ENCODE measurements at regions not wholly inside any gene's neighbourhood (a gene's known extent, or its start where the extent isn't known, plus 50 kb on each side); places are given as distances from the start of the nearest gene placed in this dataset.

GRCh38 chr3:66706890-66707289, 206.1 kb upstream of the LRIG1 start:
- Histone ChIP-seq H3K27me3 (replicated peaks; ENCODE audit: control insufficient read depth, insufficient read depth, low read length) (no peaks in the 10 kb centered on the region), H3K36me3 (ENCODE audit: control insufficient read depth, insufficient read depth, low read length) (no peaks in the 10 kb centered on the region), H3K4me3 (ENCODE audit: low read depth, low read length) (no peak overlapping the region), H3K4me1 (no peaks in the 10 kb centered on the region), H3K9me3 (no peaks in the 10 kb centered on the region)
- Mint-ChIP-seq H3K27me3 (ENCODE audit: insufficient read depth, unreplicated experiment) (no peaks in the 10 kb centered on the region), H3K9me3 (ENCODE audit: unreplicated experiment) (no peaks in the 10 kb centered on the region), H3K4me1 (ENCODE audit: low read depth, unreplicated experiment) (no peaks in the 10 kb centered on the region), H3K27ac (ENCODE audit: unreplicated experiment) (no peak overlapping the region), H3K36me3 (ENCODE audit: insufficient read depth, unreplicated experiment) (no peaks in the 10 kb centered on the region), H3K4me3 (ENCODE audit: unreplicated experiment) (no peak overlapping the region)
- no peak for DNase-seq
- CTCF ChIA-PET: no interaction called here
- intact Hi-C loops (cut with micrococcal nuclease; ENCODE audit: unreplicated experiment): no loop called here
- TF ChIP-seq CTCF (IDR thresholded peaks at IDR 0.05; ENCODE audit: insufficient read depth in 1 of 2, low read depth in 1 of 2, low read length in 1 of 2, severe bottlenecking in 1 of 2, unreplicated experiment in 1 of 2): no peak
- no TSS peak for BruUV-seq (replicated peaks)
- POLR2A ChIA-PET: no interaction called here

DNA sequence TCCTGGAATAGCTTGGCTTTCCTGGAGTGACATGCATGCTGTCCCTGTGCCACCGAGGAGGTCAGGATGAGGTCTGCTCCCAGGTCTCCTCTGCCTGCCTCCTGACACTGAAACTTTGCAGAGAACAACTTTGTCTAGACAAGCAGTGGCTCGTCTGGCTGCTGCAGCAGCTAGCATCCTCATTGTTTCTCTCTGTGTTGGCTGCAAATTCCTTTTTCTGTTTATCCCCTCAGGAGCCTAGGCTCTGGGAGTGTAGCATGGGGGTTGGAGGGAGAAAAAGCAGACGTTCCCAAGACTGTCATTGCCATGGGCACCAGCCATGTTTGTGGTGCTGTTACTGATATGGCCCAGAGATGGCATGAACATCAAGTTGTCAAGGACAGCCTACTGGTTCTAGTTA, 208.7 kb upstream of the LRIG1 start:
- Mint-ChIP-seq H3K27me3 (ENCODE audit: insufficient read depth, unreplicated experiment) (no peaks in the 10 kb centered on the region), H3K4me3 (ENCODE audit: unreplicated experiment) (no peak overlapping the region), H3K36me3 (ENCODE audit: insufficient read depth, unreplicated experiment) (no peaks in the 10 kb centered on the region), H3K9me3 (ENCODE audit: unreplicated experiment) (no peaks in the 10 kb centered on the region), H3K27ac (ENCODE audit: unreplicated experiment) (no peak overlapping the region), H3K4me1 (ENCODE audit: low read depth, unreplicated experiment) (no peaks in the 10 kb centered on the region)
- Histone ChIP-seq H3K9me3 (no peaks in the 10 kb centered on the region), H3K4me3 (ENCODE audit: low read depth, low read length) (no peak overlapping the region), H3K27me3 (replicated peaks; ENCODE audit: control insufficient read depth, insufficient read depth, low read length) (no peaks in the 10 kb centered on the region), H3K36me3 (ENCODE audit: control insufficient read depth, insufficient read depth, low read length) (no peaks in the 10 kb centered on the region), H3K4me1 (no peaks in the 10 kb centered on the region)
- DNase-seq: no peak
- BruUV-seq (replicated peaks): no TSS peak
- intact Hi-C loops (cut with micrococcal nuclease; ENCODE audit: unreplicated experiment): no loop called here
- ChIA-PET CTCF (interaction anchor here (0.6 kb wide), 1 partner anchor 946 kb away, joined by 4 read pairs; no protein-coding TSS in a partner anchor), POLR2A (no interaction called here)
- no peak for TF ChIP-seq CTCF (IDR thresholded peaks at IDR 0.05; ENCODE audit: insufficient read depth in 1 of 2, low read depth in 1 of 2, low read length in 1 of 2, severe bottlenecking in 1 of 2, unreplicated experiment in 1 of 2)

DNA sequence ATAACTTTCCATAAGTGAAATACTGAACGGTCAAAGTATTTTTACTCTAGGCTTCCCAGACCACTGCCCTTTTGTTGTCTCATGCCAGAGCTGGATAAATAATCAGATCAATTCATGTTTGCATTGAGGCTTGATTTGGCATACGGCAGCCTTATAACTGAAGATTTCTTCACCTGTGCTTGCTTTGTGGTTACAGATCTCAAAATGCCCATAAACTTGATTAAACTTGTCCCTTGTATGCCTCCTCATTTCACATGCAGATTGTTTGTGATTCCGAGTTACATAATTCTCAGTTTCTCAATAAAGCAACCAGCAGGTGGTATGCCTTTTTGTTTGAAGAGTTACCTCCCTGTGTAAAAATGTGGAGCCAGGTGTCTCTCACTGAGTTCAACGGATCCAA, 211.4 kb upstream of the LRIG1 start:
- no TSS peak for BruUV-seq (replicated peaks)

More for the DNA sequence above, 211.4 kb upstream of the LRIG1 start:
- no peaks in the 10 kb centered on the region for H3K27me3 Mint-ChIP-seq (ENCODE audit: insufficient read depth, unreplicated experiment)
- H3K27ac Mint-ChIP-seq (ENCODE audit: unreplicated experiment): no peak overlapping the region
- H3K9me3 Mint-ChIP-seq (ENCODE audit: unreplicated experiment): no peaks in the 10 kb centered on the region
- Histone ChIP-seq H3K36me3 (ENCODE audit: control insufficient read depth, insufficient read depth, low read length) (no peaks in the 10 kb centered on the region), H3K27me3 (replicated peaks; ENCODE audit: control insufficient read depth, insufficient read depth, low read length) (no peaks in the 10 kb centered on the region), H3K9me3 (no peaks in the 10 kb centered on the region), H3K4me3 (ENCODE audit: low read depth, low read length) (no peak overlapping the region), H3K4me1 (no peaks in the 10 kb centered on the region)
- no peak for TF ChIP-seq CTCF (IDR thresholded peaks at IDR 0.05; ENCODE audit: insufficient read depth in 1 of 2, low read depth in 1 of 2, low read length in 1 of 2, severe bottlenecking in 1 of 2, unreplicated experiment in 1 of 2)
- H3K36me3 Mint-ChIP-seq (ENCODE audit: insufficient read depth, unreplicated experiment): no peaks in the 10 kb centered on the region
- POLR2A ChIA-PET: no interaction called here
- peak in 1 of 2 experiments; percentile 13 for DNase-seq
- CTCF ChIA-PET: no interaction called here
- no peak overlapping the region for H3K4me3 Mint-ChIP-seq (ENCODE audit: unreplicated experiment)
- H3K4me1 Mint-ChIP-seq (ENCODE audit: low read depth, unreplicated experiment): no peaks in the 10 kb centered on the region
- intact Hi-C loops (cut with micrococcal nuclease; ENCODE audit: unreplicated experiment): loop anchor here (10.0 kb wide), 1 partner anchor 207 kb away; the partner anchor contains the start of gene LRIG1
